Tibial nerve (tissue), 3 donors: ENCODE measurements at regions not wholly inside any gene's neighbourhood (a gene's known extent, or its start where the extent isn't known, plus 50 kb on each side); places are given as distances from the start of the nearest gene placed in this dataset.

Source experiments
- CTCF ChIP-seq, 5 experiments: fragments of 200-600 bp in 3 of 5; fragments of 450-650 bp in 2 of 5; sonication (generic) in 3 of 5; IDR thresholded peaks; one replicate each; pipeline ENCODE4 v1.5.1; 2016 to 2019; ENCODE audit warnings: antibody characterized with exemption in 5 of 5, mild to moderate bottlenecking in 3 of 5, moderate library complexity in 2 of 5
- POLR2A ChIP-seq, 2 donors: fragments of 450-650 bp; IDR thresholded peaks; one replicate each; pipeline ENCODE4 v1.6.1; 2017; ENCODE audit warnings: antibody characterized with exemption in 2 of 2, mild to moderate bottlenecking in 2 of 2, moderate library complexity in 2 of 2

GRCh38 chr11:38365274-38365673 lies 1767.2 kb upstream of the RAG2 start:
- TF ChIP-seq CTCF (IDR thresholded peaks at IDR 0.05) (no peak), POLR2A (IDR thresholded peaks at IDR 0.05) (no peak)
